Endothelial cell (in vitro differentiated cells): ENCODE measurements at regions not wholly inside any gene's neighbourhood (a gene's known extent, or its start where the extent isn't known, plus 50 kb on each side); places are given as distances from the start of the nearest gene placed in this dataset.

Source experiments
- DNase-seq: peaks from one replicate; pipeline ENCODE4 v3.0.0; 2021; ENCODE audit warnings: low spot score
- H3K27ac Mint-ChIP-seq: one replicate; pipeline ENCODE4 v1.8.0; 2021; ENCODE audit warnings: mixed read lengths, inconsistent platforms; ENCODE audit not compliant: unreplicated experiment
- H3K27me3 Mint-ChIP-seq: one replicate; pipeline ENCODE4 v1.8.0; 2021; ENCODE audit warnings: mild to moderate bottlenecking, moderate library complexity, mixed read lengths, inconsistent platforms; ENCODE audit not compliant: unreplicated experiment
- H3K36me3 Mint-ChIP-seq: one replicate; pipeline ENCODE4 v1.8.0; 2021; ENCODE audit warnings: mild to moderate bottlenecking, low read depth, mixed read lengths, inconsistent platforms; ENCODE audit not compliant: unreplicated experiment
- H3K4me1 Mint-ChIP-seq: one replicate; pipeline ENCODE4 v1.8.0; 2021; ENCODE audit warnings: mild to moderate bottlenecking, mixed read lengths, inconsistent platforms; ENCODE audit not compliant: unreplicated experiment
- H3K4me3 Mint-ChIP-seq: one replicate; pipeline ENCODE4 v1.8.0; 2021; ENCODE audit warnings: mild to moderate bottlenecking, mixed read lengths, inconsistent platforms; ENCODE audit not compliant: unreplicated experiment
- H3K9me3 Mint-ChIP-seq: one replicate; pipeline ENCODE4 v1.8.0; 2021; ENCODE audit warnings: mixed read lengths, inconsistent platforms; ENCODE audit not compliant: unreplicated experiment
- CTCF ChIP-seq: fragments of 200-600 bp; sonication (generic); IDR thresholded peaks from one replicate; pipeline ENCODE4 v1.5.0; 2021; ENCODE audit warnings: antibody characterized with exemption; ENCODE audit not compliant: unreplicated experiment

GRCh38 chrX:117458243-117458968 lies 658.2 kb downstream of the KLHL13 start:
- Mint-ChIP-seq H3K9me3 (no peaks in the 10 kb centered on the region), H3K4me3 (no peak overlapping the region), H3K4me1 (no peaks in the 10 kb centered on the region), H3K27ac (no peak overlapping the region), H3K27me3 (no peaks in the 10 kb centered on the region), H3K36me3 (no peaks in the 10 kb centered on the region)
- DNase-seq, result no peak
- no peak for TF ChIP-seq CTCF

GRCh38 chrX:117455787-117456186 lies 660.8 kb downstream of the KLHL13 start:
- Mint-ChIP-seq H3K27ac (no peak overlapping the region), H3K36me3 (no peaks in the 10 kb centered on the region), H3K4me1 (no peaks in the 10 kb centered on the region), H3K4me3 (no peak overlapping the region), H3K27me3 (no peaks in the 10 kb centered on the region), H3K9me3 (no peaks in the 10 kb centered on the region)
- no peak for TF ChIP-seq CTCF
- DNase-seq, result no peak

GRCh38 chrX:117429501-117429900 lies 687.1 kb downstream of the KLHL13 start:
- Mint-ChIP-seq H3K9me3 (no peaks in the 10 kb centered on the region), H3K4me3 (no peak overlapping the region), H3K27ac (no peak overlapping the region), H3K27me3 (no peaks in the 10 kb centered on the region), H3K4me1 (no peaks in the 10 kb centered on the region), H3K36me3 (no peaks in the 10 kb centered on the region)
- no peak for DNase-seq
- TF ChIP-seq CTCF, result no peak

GRCh38 chrX:117407449-117408150 lies 709.0 kb downstream of the KLHL13 start:
- Mint-ChIP-seq H3K4me3 (no peak overlapping the region), H3K27me3 (no peaks in the 10 kb centered on the region), H3K27ac (no peak overlapping the region), H3K9me3 (no peaks in the 10 kb centered on the region), H3K4me1 (no peaks in the 10 kb centered on the region), H3K36me3 (no peaks in the 10 kb centered on the region)
- TF ChIP-seq CTCF, result no peak
- DNase-seq, result no peak

- H3K27ac Mint-ChIP-seq, result no peak overlapping the region
- no peaks in the 10 kb centered on the region for H3K9me3 Mint-ChIP-seq
- TF ChIP-seq CTCF, result no peak
- DNase-seq, result no peak
- no peaks in the 10 kb centered on the region for H3K36me3 Mint-ChIP-seq
- H3K27me3 Mint-ChIP-seq, result no peaks in the 10 kb centered on the region
- H3K4me3 Mint-ChIP-seq, result no peak overlapping the region
- no peaks in the 10 kb centered on the region for H3K4me1 Mint-ChIP-seq
Measured at GRCh38 chrX:117400839-117401238, 715.8 kb downstream of the KLHL13 start.
